Retina (tissue), 1 donor: ENCODE measurements at regions not wholly inside any gene's neighbourhood (a gene's known extent, or its start where the extent isn't known, plus 50 kb on each side); places are given as distances from the start of the nearest gene placed in this dataset.

Source experiments
- DNase-seq: peaks from one replicate; pipeline ENCODE4 v3.0.0-alpha.2; 2016

GRCh38 chr18:10035281-10035991, 121.6 kb downstream of the VAPA start:
- DNase-seq, result peak; percentile 69

- no peak for DNase-seq
Measured at GRCh38 chr18:10036479-10036878, 122.7 kb downstream of the VAPA start.

GRCh38 chr18:10037181-10037580, 123.4 kb downstream of the VAPA start:
- no peak for DNase-seq

- no peak for DNase-seq
Measured at GRCh38 chr18:10038268-10038667, 124.5 kb downstream of the VAPA start.

GRCh38 chr18:10040287-10041011, 126.6 kb downstream of the VAPA start:
- no peak for DNase-seq

- no peak for DNase-seq
Measured at GRCh38 chr18:10041180-10041579, 127.4 kb downstream of the VAPA start.

- no peak for DNase-seq
Measured at GRCh38 chr18:10042492-10042891, 128.7 kb downstream of the VAPA start.

GRCh38 chr18:10044054-10044453, 130.2 kb downstream of the VAPA start:
- no peak for DNase-seq

- DNase-seq, result no peak
Measured at GRCh38 chr18:10045296-10045891, 131.6 kb downstream of the VAPA start.

- no peak for DNase-seq
Measured at GRCh38 chr18:10046178-10046807, 132.5 kb downstream of the VAPA start.

GRCh38 chr18:10047237-10047636, 133.4 kb downstream of the VAPA start:
- DNase-seq, result no peak

GRCh38 chr18:10049747-10050146, 135.9 kb downstream of the VAPA start:
- no peak for DNase-seq

GRCh38 chr18:10050956-10051355, 137.1 kb downstream of the VAPA start:
- no peak for DNase-seq

- no peak for DNase-seq
Measured at GRCh38 chr18:10051877-10052631, 138.2 kb downstream of the VAPA start.

GRCh38 chr18:10052871-10053270, 139.1 kb downstream of the VAPA start:
- no peak for DNase-seq

- no peak for DNase-seq
Measured at GRCh38 chr18:10053861-10054260, 140.0 kb downstream of the VAPA start.

GRCh38 chr18:10054366-10054765, 140.6 kb downstream of the VAPA start:
- DNase-seq, result no peak

GRCh38 chr18:10055125-10055750, 141.4 kb downstream of the VAPA start:
- no peak for DNase-seq

- DNase-seq, result no peak
Measured at GRCh38 chr18:10056506-10056905, 142.7 kb downstream of the VAPA start.

GRCh38 chr18:10057401-10057893, 143.6 kb downstream of the VAPA start:
- no peak for DNase-seq

- no peak for DNase-seq
Measured at GRCh38 chr18:10057894-10058791, 144.3 kb downstream of the VAPA start.
